ENCODE measurements at regions not wholly inside any gene's neighbourhood (a gene's known extent, or its start where the extent isn't known, plus 50 kb on each side); places are given as distances from the start of the nearest gene placed in this dataset.
"Not testable (repeated sequence)": the region's sequence is repeated elsewhere in the genome, so short reads cannot be mapped to it uniquely, and the experiment has no call there.

DNA sequence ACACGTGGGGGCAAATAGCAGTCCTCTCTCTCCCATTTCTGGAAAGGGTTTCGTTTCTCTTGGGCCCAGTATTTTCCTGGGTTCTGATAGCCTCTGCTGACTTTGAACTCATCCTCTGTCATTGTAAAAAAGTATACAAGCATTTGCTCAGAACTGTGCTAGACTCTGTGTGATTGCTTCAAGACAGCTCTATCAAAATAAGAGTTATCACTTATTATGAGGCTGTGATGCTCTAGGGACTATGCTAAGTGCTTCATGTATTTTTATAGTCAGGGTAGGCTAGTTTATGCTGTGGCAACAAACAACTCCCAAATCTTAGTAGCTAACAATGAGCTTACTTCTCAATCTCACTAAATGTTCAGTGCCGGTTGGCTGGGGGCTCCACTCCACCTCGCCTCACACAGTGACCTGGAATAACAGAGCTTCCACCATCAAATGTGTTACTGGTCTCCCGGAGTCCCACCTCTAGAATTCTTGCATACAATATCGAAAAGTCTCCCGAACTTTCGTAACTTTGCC is 110.8 kb upstream of the CDC42EP3 start:
- DNase-seq (ENCODE audit: low spot score): no peak

DNA sequence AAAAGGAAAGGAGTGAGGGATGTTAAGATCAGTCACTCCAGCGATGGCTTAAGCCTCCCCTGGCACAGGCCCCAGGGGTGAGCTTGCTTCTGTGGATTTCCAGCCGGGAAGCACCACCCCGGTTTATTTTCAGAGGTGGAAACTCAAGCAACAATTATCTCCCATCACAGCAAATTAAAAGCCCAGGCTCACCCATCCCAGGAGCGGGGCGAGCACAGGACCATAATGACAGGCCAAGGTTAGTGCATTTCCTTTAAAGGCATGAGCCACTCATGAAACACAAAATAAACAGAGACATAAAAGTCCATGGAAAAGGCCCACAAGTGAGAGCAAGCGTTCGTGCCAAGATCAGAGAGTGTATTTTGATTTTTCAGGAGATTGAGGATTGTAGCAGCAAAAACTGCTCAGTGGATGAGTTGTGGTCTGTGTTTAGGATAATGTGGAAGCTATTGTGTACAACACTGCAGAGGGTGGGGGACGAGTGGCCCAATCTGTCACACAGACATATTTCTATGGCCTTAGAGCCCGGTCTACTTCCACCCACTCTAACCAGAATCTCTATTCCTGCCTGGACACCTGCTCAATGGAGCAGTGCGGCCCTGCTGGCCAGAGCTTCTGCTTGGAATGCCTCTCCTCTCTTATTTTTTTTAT is 111.4 kb upstream of the CDC42EP3 start:
- no peak for DNase-seq (ENCODE audit: low spot score)

GRCh38 chr2:37783545-37783944 is 112.1 kb upstream of the CDC42EP3 start:
- DNase-seq (ENCODE audit: low spot score): no peak

- no peak for DNase-seq (ENCODE audit: low spot score)
These were observed 112.8 kb upstream of the CDC42EP3 start for GRCh38 chr2:37784071-37784758.

DNA sequence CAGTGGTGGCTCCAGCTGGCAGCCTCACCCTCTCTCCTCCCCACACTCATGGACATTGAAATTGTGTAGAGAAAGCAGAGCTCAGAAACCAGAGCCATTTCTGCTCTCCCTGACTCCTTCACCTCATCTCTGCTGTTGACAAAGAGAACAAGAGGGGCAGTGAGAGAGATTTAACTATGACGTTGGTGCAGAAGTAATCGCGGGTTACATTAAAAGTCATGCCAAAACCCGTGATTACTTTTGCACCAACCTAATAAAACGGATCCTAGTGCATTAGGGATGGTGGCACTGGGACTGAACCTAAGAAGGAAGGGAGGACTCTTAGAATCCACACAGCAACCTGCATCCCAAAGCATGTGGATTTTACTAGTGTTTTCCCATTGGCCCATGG is 113.3 kb upstream of the CDC42EP3 start:
- no peak for DNase-seq (ENCODE audit: low spot score)

DNA sequence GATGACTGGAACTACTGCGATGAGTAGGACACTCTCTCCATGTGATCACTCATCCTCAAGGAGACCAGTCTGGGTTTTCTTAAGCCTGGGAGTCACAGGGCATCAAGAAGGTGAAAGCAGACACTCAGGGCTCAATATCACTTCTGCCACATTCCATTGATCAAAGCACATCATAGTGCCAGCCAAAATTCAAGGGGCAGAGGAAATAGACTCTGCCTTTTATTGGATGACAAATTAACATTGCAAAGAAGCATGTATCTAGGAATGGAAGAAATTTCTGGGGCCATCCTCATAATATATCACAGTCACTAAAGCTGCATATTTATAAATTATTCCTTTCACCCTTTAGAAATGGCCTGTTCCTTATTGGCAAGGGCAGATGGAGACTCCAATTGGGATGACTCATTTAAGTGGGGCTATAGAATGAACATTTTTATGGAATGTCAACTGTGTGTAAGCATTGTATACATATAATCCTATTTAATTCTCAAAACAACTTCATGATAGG is 114.8 kb upstream of the CDC42EP3 start:
- DNase-seq (ENCODE audit: low spot score): no peak

- DNase-seq (ENCODE audit: low spot score): no peak
These were observed 115.4 kb upstream of the CDC42EP3 start for GRCh38 chr2:37786854-37787253.

DNA sequence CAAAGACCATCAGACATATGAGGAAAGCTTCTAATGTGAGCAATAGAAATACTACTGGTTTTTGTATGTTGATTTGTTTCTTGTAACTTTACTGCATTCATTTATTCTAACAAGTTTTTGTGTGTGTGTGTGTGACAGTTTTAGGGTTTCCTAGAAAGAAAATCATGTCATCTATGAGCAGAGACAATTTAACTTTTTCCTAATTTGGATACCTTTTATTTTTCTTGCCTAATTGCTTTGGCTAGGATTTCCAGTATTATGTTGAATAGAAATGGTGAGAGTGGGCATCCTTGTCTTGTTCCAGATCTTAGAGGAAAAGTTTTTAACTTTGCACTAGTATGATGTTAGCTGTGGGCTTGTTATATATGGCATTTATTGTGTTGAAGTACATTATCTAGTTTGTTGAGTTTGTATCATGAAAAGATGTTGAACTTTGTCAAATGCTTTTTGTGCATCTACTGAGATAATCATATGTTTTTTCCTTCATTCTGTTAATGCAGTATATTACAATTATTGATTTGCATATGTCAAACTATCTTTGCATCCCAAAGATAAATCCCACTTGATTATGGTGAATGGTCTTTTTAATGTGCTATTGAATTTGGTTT is 117.3 kb upstream of the CDC42EP3 start:
- DNase-seq (ENCODE audit: low spot score): no peak

GRCh38 chr2:37790019-37790418 is 118.6 kb upstream of the CDC42EP3 start:
- DNase-seq (ENCODE audit: low spot score): no peak

DNA sequence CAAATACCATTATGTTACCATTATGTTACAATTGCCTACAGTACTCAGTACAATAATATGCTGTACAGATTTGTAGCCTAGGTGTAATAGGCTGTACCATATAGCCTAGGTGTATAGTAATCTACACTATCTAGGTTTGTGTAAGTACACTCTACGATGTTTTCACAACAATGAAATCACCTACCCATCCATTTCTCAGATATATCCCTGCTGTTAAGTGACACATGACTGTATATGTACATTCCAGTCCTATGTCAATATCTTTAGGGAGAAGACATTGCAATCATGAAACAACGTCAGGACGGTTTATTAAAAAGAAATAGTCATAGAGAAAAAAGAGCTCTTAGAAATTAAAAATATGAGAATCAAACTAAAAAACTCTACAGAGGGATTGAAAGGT is 119.0 kb upstream of the CDC42EP3 start:
- no peak for DNase-seq (ENCODE audit: low spot score)

GRCh38 chr2:37792366-37792765 is 120.9 kb upstream of the CDC42EP3 start:
- no peak for DNase-seq (ENCODE audit: low spot score)

DNA sequence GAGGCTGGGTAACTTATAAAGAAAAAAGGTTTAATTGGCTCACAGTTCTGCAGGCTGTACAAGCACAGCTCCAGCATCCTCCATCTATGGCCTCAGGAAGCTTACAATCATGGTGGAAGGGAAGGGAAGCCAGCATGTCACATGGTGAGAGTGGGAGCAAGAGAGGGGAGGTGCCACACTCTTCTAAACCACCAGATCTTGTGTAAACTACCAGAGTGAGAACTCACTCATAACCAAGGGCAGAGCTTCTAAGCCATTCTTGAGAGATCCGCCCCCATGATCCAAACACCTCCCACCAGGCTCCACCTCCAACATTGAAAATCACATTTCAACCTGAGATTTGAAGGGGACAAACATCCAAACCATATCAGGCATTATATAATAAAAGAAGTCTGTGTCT is 121.6 kb upstream of the CDC42EP3 start:
- no peak for DNase-seq (ENCODE audit: low spot score)

DNA sequence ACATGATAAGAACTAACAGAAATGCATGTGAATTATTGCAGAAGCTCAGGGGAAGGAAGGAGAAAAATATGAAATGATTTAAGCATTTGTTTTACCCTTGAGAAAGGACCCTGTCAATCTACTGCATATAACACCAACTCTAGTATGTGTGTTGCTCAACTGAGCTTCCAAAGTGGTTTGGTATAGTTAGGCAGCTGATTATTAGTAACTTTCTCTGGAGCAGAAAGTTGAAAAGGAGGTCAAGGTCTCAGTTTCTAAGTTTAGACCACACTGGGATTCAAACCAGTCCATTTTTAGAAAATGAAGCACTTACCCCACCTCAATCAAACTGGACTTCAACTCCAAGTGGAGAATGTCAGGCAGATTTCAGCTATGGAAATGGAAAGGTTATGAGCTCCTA is 123.3 kb upstream of the CDC42EP3 start:
- DNase-seq (ENCODE audit: low spot score): no peak

- DNase-seq (ENCODE audit: low spot score): no peak
These were observed 124.0 kb upstream of the CDC42EP3 start for GRCh38 chr2:37795456-37795855.

DNA sequence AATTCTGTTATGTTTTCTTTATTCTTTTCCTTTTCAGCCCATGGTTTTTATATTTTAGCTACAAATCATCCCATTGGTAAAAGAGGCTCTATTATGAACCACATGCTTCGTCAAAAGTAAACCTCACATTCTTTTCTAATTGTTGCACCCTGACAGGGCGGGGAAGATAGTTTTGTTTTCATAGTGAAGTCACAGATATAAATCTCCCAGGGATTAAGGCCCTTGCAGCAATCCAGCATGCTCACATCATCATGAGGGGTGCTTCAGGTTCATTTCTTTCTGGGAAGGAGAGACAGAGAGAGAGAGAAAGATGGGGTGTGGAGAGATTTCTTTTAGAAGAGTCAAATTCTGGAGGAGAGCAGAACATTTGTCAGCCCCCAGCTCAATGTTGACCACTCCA is 124.5 kb upstream of the CDC42EP3 start:
- DNase-seq (ENCODE audit: low spot score): no peak

GRCh38 chr2:37796481-37796880 is 125.0 kb upstream of the CDC42EP3 start:
- no peak for DNase-seq (ENCODE audit: low spot score)

DNA sequence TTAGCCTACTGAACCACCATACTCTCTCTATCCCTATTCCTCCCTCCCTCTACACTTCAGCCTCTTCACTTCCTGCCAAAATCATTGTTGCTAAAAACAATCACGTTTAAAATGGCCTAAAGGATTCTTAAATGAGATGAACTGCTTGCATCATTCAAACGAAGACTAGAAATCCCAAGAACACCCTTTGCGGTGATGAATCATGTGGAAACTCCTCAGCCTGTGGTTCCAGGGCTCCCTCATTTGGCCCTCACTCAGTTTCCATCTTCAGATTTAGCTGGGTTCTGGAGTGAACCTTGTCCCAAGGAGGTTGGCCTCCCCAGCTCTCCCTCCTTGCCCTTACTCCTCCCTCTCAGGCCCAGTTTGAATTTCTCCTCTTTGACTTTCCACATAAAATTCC is 125.6 kb upstream of the CDC42EP3 start:
- no peak for DNase-seq (ENCODE audit: low spot score)

DNA sequence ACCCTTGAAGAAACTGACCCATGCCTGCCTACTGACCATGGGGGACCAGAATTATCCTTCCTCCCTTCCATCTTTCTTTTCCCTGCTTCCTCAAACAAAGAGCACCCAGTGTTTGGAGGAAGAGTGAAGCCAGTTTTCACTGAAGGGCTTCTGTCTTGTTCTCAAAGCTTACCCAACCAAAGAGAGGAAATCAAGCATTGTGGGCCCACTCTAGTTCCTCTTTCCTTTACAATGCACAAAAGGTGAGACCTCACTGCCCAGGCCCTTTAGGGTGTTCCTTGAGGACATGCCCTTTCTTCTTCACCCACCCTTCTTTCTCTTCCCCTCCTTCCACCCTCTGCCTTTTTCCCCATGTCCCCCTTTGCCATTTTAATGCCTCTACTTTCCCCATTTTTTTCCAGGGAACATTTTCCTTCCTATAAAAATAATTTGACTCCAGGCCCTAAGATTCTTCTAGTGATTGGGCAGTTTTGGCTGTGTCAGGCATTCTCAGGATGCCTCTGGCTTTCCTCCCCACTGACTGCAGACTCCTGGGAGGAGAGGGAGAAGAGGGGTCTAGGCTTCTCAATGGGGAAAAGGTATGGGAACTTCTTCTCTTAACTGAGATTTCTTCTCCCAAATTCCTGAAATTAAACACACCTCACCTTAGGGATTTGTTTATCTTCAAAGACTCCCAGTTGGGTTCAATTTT is 126.6 kb upstream of the RMDN2 start:
- no peak for DNase-seq (ENCODE audit: low spot score)

- DNase-seq (ENCODE audit: low spot score): no peak
These were observed 124.8 kb upstream of the RMDN2 start for GRCh38 chr2:37800176-37800858.

- DNase-seq (ENCODE audit: low spot score): no peak
These were observed 122.8 kb upstream of the RMDN2 start for GRCh38 chr2:37802211-37802752.

- no peak for DNase-seq (ENCODE audit: low spot score)
These were observed 122.1 kb upstream of the RMDN2 start for GRCh38 chr2:37802899-37803379.

- not testable (repeated sequence) for DNase-seq (ENCODE audit: low spot score)
These were observed 119.1 kb upstream of the RMDN2 start for GRCh38 chr2:37806004-37806403.

Measured in HuH-7.5 (cell line).